GM21390 (cell line): ENCODE measurements at regions not wholly inside any gene's neighbourhood (a gene's known extent, or its start where the extent isn't known, plus 50 kb on each side); places are given as distances from the start of the nearest gene placed in this dataset.
A peak's percentile ranks its signal among the peaks of the same experiment; 100 is the strongest.

Experiments used
- ATAC-seq: cut with Tn5 transposase; IDR thresholded peaks from one replicate; pipeline ENCODE4 v1.9.1; 2021; ENCODE audit not compliant: unreplicated experiment

GRCh38 chr6:51369485-51369884, 550.8 kb downstream of the TFAP2B start:
- ATAC-seq = no peak

- ATAC-seq = no peak
These were observed 564.2 kb downstream of the TFAP2B start for GRCh38 chr6:51382847-51383246.

GRCh38 chr6:51384736-51385135, 566.1 kb downstream of the TFAP2B start:
- no peak for ATAC-seq

GRCh38 chr6:51386347-51386836, 567.7 kb downstream of the TFAP2B start:
- ATAC-seq = no peak

GRCh38 chr6:51387907-51388306, 569.2 kb downstream of the TFAP2B start:
- ATAC-seq = no peak

- ATAC-seq = no peak
These were observed 575.4 kb downstream of the TFAP2B start for GRCh38 chr6:51394061-51394460.

GRCh38 chr6:51396583-51396982, 577.9 kb downstream of the TFAP2B start:
- no peak for ATAC-seq

GRCh38 chr6:51398064-51398705, 579.5 kb downstream of the TFAP2B start:
- ATAC-seq = peak; percentile 58

GRCh38 chr6:51398793-51399192, 580.1 kb downstream of the TFAP2B start:
- ATAC-seq = peak; percentile 35

- no peak for ATAC-seq
These were observed 591.8 kb downstream of the TFAP2B start for GRCh38 chr6:51410453-51410852.

GRCh38 chr6:51411496-51412125, 592.9 kb downstream of the TFAP2B start:
- no peak for ATAC-seq

GRCh38 chr6:51414361-51414760, 595.7 kb downstream of the TFAP2B start:
- no peak for ATAC-seq

- ATAC-seq = no peak
These were observed 596.8 kb downstream of the TFAP2B start for GRCh38 chr6:51415501-51415900.

GRCh38 chr6:51429017-51429712, 610.5 kb downstream of the TFAP2B start:
- no peak for ATAC-seq

GRCh38 chr6:51430589-51430988, 611.9 kb downstream of the TFAP2B start:
- no peak for ATAC-seq

GRCh38 chr6:51432481-51432880, 613.8 kb downstream of the TFAP2B start:
- ATAC-seq = no peak

GRCh38 chr6:51450248-51450957, 631.7 kb downstream of the TFAP2B start:
- no peak for ATAC-seq

GRCh38 chr6:51450958-51451357, 632.3 kb downstream of the TFAP2B start:
- no peak for ATAC-seq

- ATAC-seq = no peak
These were observed 631.1 kb downstream of the PKHD1 start for GRCh38 chr6:51456282-51456681.

GRCh38 chr6:51459958-51460357, 627.5 kb downstream of the PKHD1 start:
- ATAC-seq = peak; percentile 93

- no peak for ATAC-seq
These were observed 624.5 kb downstream of the PKHD1 start for GRCh38 chr6:51462896-51463295.
